ENCODE measurements at regions not wholly inside any gene's neighbourhood (a gene's known extent, or its start where the extent isn't known, plus 50 kb on each side); places are given as distances from the start of the nearest gene placed in this dataset.

GRCh38 chr18:22493255-22493654 lies 75.5 kb upstream of the CTAGE1 start:
- no TSS peak for BruUV-seq (replicated peaks)
- TF ChIP-seq JUND (IDR thresholded peaks at IDR 0.05) (no peak), SIN3A (IDR thresholded peaks at IDR 0.05; ENCODE audit: low read depth) (no peak), ELF1 (IDR thresholded peaks at IDR 0.05; ENCODE audit: borderline replicate concordance, low read depth) (no peak), REST (IDR thresholded peaks at IDR 0.05; ENCODE audit: low read depth) (no peak), POLR2AphosphoS5 (IDR thresholded peaks at IDR 0.05; ENCODE audit: low read depth, low read length) (no peak), EGR1 (IDR thresholded peaks at IDR 0.05; ENCODE audit: low read depth) (no peak), ZFX (IDR thresholded peaks at IDR 0.05) (no peak), POLR2A (IDR thresholded peaks at IDR 0.05; ENCODE audit: borderline replicate concordance, extremely low read depth, insufficient read depth, insufficient read length) (no peak), ZNF274 (IDR thresholded peaks at IDR 0.05; ENCODE audit: low read depth, low read length) (no peak)
- no peaks in the 10 kb centered on the region for H3K9me3 ChIP-seq (ENCODE audit: control insufficient read depth in 1 of 2, insufficient read depth in 1 of 2, low read depth in 1 of 2, low read length in 2 of 2)
- no peak overlapping the region for H3K9ac ChIP-seq (ENCODE audit: low read length)
- no peaks in the 10 kb centered on the region for H3K36me3 ChIP-seq (ENCODE audit: control insufficient read depth in 1 of 2, insufficient read depth in 2 of 2, low read length in 2 of 2)
- H4K20me1 ChIP-seq (ENCODE audit: insufficient read depth): no peaks in the 10 kb centered on the region
- POLR2A ChIA-PET: no interaction called here
- no peak overlapping the region for H3K4me2 ChIP-seq (ENCODE audit: low read length)
- ATAC-seq (no peak), DNase-seq (ENCODE audit: low read depth, low spot score) (no peak)
- no peak overlapping the region for H3K27ac ChIP-seq (ENCODE audit: low read depth, low read length)
- intact Hi-C loops (cut with micrococcal nuclease): loop anchor here (5.0 kb wide), 1 partner anchor 51 kb away; no protein-coding TSS in a partner anchor
- no peaks in the 10 kb centered on the region for H3K79me2 ChIP-seq (ENCODE audit: insufficient read depth, low read length)
- H3K4me3 ChIP-seq (replicated peaks in 1 of 2; ENCODE audit: low read depth in 1 of 2, low read length in 2 of 2): no peak overlapping the region
- H2AFZ ChIP-seq (ENCODE audit: low read depth, low read length, poor library complexity, severe bottlenecking): no peak overlapping the region
- no peaks in the 10 kb centered on the region for H3K4me1 ChIP-seq (ENCODE audit: control insufficient read depth in 1 of 2, insufficient read depth in 2 of 2, low read length in 2 of 2)
- no peaks in the 10 kb centered on the region for H3K9me2 ChIP-seq (ENCODE audit: insufficient read depth)
- CTCF ChIA-PET: no interaction called here
- H3K27me3 ChIP-seq (ENCODE audit: insufficient read depth, low read length): no peaks in the 10 kb centered on the region
- RAD21 ChIA-PET (ENCODE audit: low non-redundant PET in 1 of 2, low total read pairs in 2 of 2, uncharacterized antibody in 2 of 2, unreplicated experiment in 2 of 2): no interaction called here

Data from HCT116 (cell line).